ENCODE measurements at regions not wholly inside any gene's neighbourhood (a gene's known extent, or its start where the extent isn't known, plus 50 kb on each side); places are given as distances from the start of the nearest gene placed in this dataset.

DNA sequence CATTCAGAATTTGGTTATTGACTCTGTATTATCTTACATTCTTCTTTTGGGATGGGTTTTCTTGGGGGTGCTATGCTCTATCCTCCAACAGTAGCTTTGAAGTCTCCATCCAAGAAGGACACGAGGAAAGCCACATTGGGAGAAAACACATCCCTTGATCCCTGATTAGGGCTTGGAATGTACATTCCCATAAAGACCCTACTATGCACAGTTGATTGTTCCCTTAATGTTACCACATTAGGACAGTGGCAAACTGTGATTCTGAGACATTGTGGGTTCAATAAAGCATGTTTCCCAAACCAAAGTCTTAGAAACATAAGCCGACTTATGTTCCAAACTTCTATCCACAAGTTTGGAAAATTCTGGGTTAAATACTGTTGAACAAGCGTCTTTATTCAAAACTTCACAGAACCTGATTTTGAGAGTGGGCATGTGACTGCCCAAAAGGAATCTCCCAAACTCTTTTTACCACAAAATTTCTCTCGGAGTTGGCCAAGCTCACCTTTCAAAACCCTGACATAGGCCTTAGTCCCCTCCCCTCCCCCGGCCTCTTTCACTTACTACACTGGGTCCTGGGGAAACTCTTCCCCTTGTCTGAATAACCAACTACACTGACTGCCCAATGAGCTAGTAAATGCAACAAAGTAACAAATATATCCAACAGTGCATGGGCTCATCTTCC lies 177.0 kb upstream of the KAZN start:
- Histone ChIP-seq H3K79me2 (ENCODE audit: control insufficient read depth, insufficient read depth, low read length) (no peaks in the 10 kb centered on the region), H3K4me3 (replicated peaks in 1 of 3; ENCODE audit: insufficient read depth in 1 of 3, low read depth in 1 of 3, low read length in 3 of 3) (no peak overlapping the region), H3K4me2 (ENCODE audit: insufficient read depth, low read length) (no peak overlapping the region), H3K36me3 (ENCODE audit: control insufficient read depth in 2 of 2, extremely low read depth in 1 of 2, insufficient read depth in 2 of 2, low read length in 2 of 2) (no peaks in the 10 kb centered on the region), H3K9me3 (replicated peaks; ENCODE audit: control insufficient read depth, insufficient read depth, low read length) (peaks cover 2% of the 10 kb centered on the region), H4K20me1 (replicated peaks; ENCODE audit: control insufficient read depth, extremely low read depth, insufficient read depth, low read length) (no peaks in the 10 kb centered on the region), H2AFZ (ENCODE audit: low read depth, low read length) (no peak overlapping the region), H3K9me1 (replicated peaks; ENCODE audit: control insufficient read depth, extremely low read depth, insufficient read depth, low read length) (no peaks in the 10 kb centered on the region), H3K27me3 (ENCODE audit: control insufficient read depth in 2 of 2, insufficient read depth in 2 of 2, low read length in 2 of 2) (no peaks in the 10 kb centered on the region), H3K4me1 (ENCODE audit: control insufficient read depth, extremely low read depth, insufficient read depth, low read length) (no peaks in the 10 kb centered on the region), H3K9ac (replicated peaks; ENCODE audit: extremely low read depth, insufficient read depth, low read length) (no peak overlapping the region), H3K27ac (ENCODE audit: insufficient read depth, low read depth, low read length) (no peak overlapping the region)
- TF ChIP-seq FOS (IDR thresholded peaks at IDR 0.05; ENCODE audit: borderline replicate concordance, insufficient read depth, low read length) (no peak), EZH2 (IDR thresholded peaks at IDR 0.05; ENCODE audit: borderline replicate concordance, low read depth, low read length, severe bottlenecking) (no peak), JUN (IDR thresholded peaks at IDR 0.05; ENCODE audit: borderline replicate concordance, insufficient read depth, insufficient read length, low read depth) (no peak), POLR2A (IDR thresholded peaks at IDR 0.05; ENCODE audit: low read depth, low read length) (no peak), POLR2AphosphoS5 (IDR thresholded peaks at IDR 0.05; ENCODE audit: insufficient read depth, low read depth, low read length) (no peak), GATA2 (IDR thresholded peaks at IDR 0.05; ENCODE audit: insufficient read depth, insufficient read length, low read depth, low read length) (no peak)
- TF ChIP-seq, protein P1, sequence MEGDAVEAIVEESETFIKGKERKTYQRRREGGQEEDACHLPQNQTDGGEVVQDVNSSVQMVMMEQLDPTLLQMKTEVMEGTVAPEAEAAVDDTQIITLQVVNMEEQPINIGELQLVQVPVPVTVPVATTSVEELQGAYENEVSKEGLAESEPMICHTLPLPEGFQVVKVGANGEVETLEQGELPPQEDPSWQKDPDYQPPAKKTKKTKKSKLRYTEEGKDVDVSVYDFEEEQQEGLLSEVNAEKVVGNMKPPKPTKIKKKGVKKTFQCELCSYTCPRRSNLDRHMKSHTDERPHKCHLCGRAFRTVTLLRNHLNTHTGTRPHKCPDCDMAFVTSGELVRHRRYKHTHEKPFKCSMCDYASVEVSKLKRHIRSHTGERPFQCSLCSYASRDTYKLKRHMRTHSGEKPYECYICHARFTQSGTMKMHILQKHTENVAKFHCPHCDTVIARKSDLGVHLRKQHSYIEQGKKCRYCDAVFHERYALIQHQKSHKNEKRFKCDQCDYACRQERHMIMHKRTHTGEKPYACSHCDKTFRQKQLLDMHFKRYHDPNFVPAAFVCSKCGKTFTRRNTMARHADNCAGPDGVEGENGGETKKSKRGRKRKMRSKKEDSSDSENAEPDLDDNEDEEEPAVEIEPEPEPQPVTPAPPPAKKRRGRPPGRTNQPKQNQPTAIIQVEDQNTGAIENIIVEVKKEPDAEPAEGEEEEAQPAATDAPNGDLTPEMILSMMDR (IDR thresholded peaks at IDR 0.05; ENCODE audit: extremely low read depth in 1 of 2, insufficient read depth in 1 of 2, low read depth in 1 of 2, low read length in 2 of 2), result no peak
- intact Hi-C loops (cut with micrococcal nuclease) (no loop called here), dilution Hi-C loops (cut with MboI; ENCODE audit: extremely low pct_ligation_motif_present, low sequenced_read_pairs) (no loop called here)
- POLR2A ChIA-PET, result no interaction called here
- CTCF ChIA-PET, result no interaction called here
- BruUV-seq (replicated peaks), result no TSS peak
- no peak for FAIRE-seq
- no peak for DNase-seq (ENCODE audit: low read depth, low spot score)
